Central memory CD8-positive, alpha-beta T cell (primary cell): ENCODE measurements at regions not wholly inside any gene's neighbourhood (a gene's known extent, or its start where the extent isn't known, plus 50 kb on each side); places are given as distances from the start of the nearest gene placed in this dataset.

ENCODE experiments used
- ATAC-seq: fragments of 150-1000 bp; cut with Tn5 transposase; replicated peaks from 2 replicates; pipeline ENCODE4 v1.10.0; 2022; ENCODE audit warnings: mild to moderate bottlenecking, moderate FRiP score, moderate number of reproducible peaks; ENCODE audit not compliant: poor library complexity, severe bottlenecking; ENCODE audit errors: extremely low read depth
- DNase-seq, 2 donors: peaks; one replicate each; pipeline ENCODE4 v3.0.0; 2021; ENCODE audit warnings: low spot score in 2 of 2
- H3K27ac Mint-ChIP-seq: one replicate; pipeline ENCODE4 v1.8.0; 2022; ENCODE audit warnings: low read depth, mild to moderate bottlenecking, moderate library complexity, mixed read lengths
- H3K27me3 Mint-ChIP-seq: one replicate; pipeline ENCODE4 v1.8.0; 2022; ENCODE audit warnings: mixed read lengths
- H3K36me3 Mint-ChIP-seq: one replicate; pipeline ENCODE4 v1.8.0; 2022; ENCODE audit warnings: mild to moderate bottlenecking, moderate library complexity, mixed read lengths; ENCODE audit not compliant: insufficient read depth
- H3K4me1 Mint-ChIP-seq: one replicate; pipeline ENCODE4 v1.8.0; 2022; ENCODE audit warnings: mixed read lengths
- H3K4me3 Mint-ChIP-seq: one replicate; pipeline ENCODE4 v1.8.0; 2022; ENCODE audit warnings: mild to moderate bottlenecking, moderate library complexity, mixed read lengths
- H3K9me3 Mint-ChIP-seq: one replicate; pipeline ENCODE4 v1.8.0; 2022; ENCODE audit warnings: mixed read lengths

DNA sequence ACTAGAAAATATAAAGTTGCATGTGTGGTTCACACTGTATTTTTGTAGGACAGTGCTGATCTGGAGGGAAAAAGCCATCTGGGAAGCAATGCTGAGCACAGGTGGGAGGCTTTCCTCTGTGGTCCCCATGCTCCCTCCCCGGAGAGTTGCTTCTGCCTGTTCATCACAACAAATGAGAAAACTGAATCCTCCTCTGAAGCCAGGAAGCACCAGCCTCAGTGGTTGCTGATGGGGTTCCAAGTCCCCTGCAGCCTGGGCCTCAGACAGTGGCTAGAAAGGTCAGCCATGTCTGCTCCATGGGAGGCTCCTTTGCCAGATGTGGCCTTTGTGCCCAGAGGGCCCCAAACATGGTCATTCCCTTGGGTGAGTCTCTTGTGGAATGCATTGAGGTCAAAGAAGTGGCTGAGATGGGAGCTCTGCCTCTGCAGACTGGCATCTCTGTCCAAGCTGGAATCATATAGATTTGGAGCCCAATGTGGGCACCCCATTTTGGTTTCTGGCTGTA lies 77.6 kb downstream of the C5orf15 start:
- Mint-ChIP-seq H3K27ac (no peak overlapping the region), H3K9me3 (no peaks in the 10 kb centered on the region), H3K27me3 (no peaks in the 10 kb centered on the region), H3K4me3 (no peak overlapping the region), H3K36me3 (no peaks in the 10 kb centered on the region), H3K4me1 (no peaks in the 10 kb centered on the region)
- no peak for ATAC-seq
- no peak for DNase-seq

DNA sequence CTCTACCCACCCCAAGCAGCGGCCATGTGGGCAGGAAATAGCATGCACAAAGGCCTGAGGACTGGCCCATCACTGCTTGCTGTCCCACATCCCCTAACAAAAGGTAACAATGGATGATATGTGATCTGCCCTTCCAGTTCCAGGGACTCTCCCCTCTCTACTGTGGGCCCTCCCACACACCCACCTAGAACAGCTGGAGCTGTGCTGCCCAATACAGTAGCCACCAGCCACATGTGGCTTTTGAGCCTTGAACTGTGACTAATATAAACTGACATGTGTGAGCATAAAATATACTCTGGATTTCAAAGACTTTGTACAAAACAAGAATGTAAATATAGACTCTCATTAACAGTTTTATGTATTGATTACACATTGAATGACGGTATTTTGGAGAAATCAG lies 78.1 kb downstream of the C5orf15 start:
- no peaks in the 10 kb centered on the region for H3K9me3 Mint-ChIP-seq
- H3K4me3 Mint-ChIP-seq = no peak overlapping the region
- no peak overlapping the region for H3K27ac Mint-ChIP-seq
- DNase-seq (no peak), ATAC-seq (no peak)
- H3K27me3 Mint-ChIP-seq = no peaks in the 10 kb centered on the region
- no peaks in the 10 kb centered on the region for H3K36me3 Mint-ChIP-seq
- H3K4me1 Mint-ChIP-seq = no peaks in the 10 kb centered on the region

DNA sequence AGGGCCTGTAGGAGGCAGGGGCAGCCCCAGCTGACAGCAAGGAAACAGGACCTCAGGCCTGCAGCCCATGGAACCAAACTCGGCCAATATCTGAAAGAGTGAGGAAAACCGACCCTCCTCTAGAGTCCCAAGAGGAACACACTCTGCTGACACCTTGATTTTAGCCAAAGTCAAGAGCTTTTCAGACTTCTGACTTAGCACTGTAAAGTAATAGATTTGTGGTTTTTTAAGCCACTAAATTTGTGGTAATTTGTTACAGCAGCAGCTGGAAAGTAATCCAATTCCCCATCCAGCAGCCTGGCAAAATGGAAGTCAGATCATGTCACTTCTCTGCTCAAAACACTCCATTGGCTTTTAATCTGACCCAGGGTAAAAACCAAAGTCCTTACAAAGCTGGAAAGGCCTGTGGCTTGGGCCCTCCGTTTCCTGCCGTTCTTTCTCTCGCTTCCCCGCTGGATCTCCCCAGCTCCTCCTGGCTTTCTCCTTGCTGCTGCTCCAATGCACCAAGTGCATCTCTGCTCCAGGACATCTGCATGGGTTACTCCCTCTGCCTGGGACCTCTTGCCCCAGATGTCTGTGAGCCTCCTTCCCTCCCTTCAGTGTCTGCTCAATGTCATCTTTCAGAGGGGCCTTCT lies 79.0 kb downstream of the C5orf15 start:
- H3K9me3 Mint-ChIP-seq = no peaks in the 10 kb centered on the region
- ATAC-seq (no peak), DNase-seq (no peak)
- H3K36me3 Mint-ChIP-seq = no peaks in the 10 kb centered on the region
- H3K4me1 Mint-ChIP-seq = no peaks in the 10 kb centered on the region
- no peak overlapping the region for H3K4me3 Mint-ChIP-seq
- no peak overlapping the region for H3K27ac Mint-ChIP-seq
- peaks cover 4% of the 10 kb centered on the region for H3K27me3 Mint-ChIP-seq

DNA sequence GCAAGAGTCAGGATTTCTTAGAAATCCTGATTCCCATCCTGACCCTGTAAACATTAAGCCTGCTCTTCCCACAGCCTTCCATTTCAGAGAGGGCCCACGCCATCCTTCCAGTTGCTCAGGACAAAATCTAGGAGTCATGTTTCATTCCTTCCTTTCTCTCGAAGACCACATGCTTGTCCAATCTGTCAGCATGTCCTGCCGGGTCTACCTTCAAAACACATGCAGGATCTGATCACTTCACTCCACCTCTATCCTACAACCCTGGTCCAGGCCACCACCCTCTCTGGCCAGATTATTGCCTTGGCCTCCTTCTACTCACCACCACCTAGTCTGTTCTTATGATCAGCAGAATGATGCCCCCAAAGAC lies 79.8 kb downstream of the C5orf15 start:
- ATAC-seq = no peak

DNA sequence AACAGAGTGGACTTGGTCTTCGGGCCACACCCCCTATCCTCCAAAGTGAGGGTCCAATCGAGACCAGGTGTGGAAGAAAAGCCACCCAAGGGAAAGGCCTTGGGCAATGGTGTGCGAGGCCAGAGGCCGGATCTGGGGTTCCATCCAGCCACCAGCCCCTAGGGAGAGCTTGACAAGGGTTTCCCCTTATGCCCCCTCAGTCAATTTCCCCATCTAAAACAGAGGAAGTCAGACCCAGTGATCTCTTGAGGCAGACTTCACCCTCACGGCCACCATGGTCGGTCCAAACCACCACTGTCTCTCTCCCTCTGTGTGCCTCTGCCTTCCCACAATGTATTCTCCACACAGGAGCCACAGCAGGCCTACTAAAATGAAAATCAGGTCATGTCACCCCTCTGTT lies 82.9 kb downstream of the C5orf15 start:
- Mint-ChIP-seq H3K9me3 (no peaks in the 10 kb centered on the region), H3K27ac (no peak overlapping the region), H3K4me3 (no peak overlapping the region), H3K27me3 (peaks cover 30% of the 10 kb centered on the region), H3K36me3 (no peaks in the 10 kb centered on the region), H3K4me1 (no peaks in the 10 kb centered on the region)
- DNase-seq = no peak
- ATAC-seq = no peak

More for the DNA sequence above, 79.8 kb downstream of the C5orf15 start:
- Mint-ChIP-seq H3K4me3 (no peak overlapping the region), H3K27ac (no peak overlapping the region), H3K27me3 (peaks cover 9% of the 10 kb centered on the region), H3K36me3 (no peaks in the 10 kb centered on the region), H3K4me1 (no peaks in the 10 kb centered on the region), H3K9me3 (no peaks in the 10 kb centered on the region)
- no peak for DNase-seq

DNA sequence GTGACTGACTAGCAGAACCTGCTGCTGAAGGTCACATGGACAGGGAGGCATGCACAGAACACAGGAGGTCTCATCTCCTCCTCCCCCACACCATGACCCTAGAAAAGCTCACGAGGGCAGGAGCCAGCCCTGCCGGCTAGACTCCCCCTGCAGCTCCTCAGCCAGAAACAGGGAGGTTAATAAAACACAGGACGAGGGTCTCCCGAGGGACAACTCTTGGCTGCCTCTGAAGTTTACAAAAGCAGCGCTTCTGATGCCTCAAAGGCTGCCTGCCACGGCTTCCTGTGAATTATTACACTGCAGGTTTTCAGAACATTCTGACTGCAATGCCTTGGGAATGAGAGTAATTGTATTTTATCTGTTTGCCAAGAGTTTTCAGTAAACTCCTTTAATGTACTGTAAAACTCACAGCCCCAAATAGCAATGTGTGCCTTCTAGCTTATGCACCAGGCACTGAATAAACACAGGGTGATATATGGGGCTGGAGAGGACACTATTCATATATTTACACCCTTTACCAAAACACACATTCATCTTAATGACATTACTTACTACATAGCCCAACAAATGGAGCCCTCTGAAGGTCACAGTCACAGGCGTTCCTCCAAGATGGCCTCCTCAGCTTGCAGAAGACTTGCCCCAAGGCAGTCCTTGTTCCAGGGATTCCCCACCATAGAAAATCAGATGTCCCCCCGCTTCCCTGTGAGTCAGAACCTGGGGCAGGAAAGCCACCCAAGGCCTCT lies 83.7 kb downstream of the C5orf15 start:
- ATAC-seq (no peak), DNase-seq (no peak)
- Mint-ChIP-seq H3K9me3 (no peaks in the 10 kb centered on the region), H3K4me3 (no peak overlapping the region), H3K36me3 (no peaks in the 10 kb centered on the region), H3K27ac (no peak overlapping the region), H3K27me3 (peaks cover 32% of the 10 kb centered on the region), H3K4me1 (no peaks in the 10 kb centered on the region)

DNA sequence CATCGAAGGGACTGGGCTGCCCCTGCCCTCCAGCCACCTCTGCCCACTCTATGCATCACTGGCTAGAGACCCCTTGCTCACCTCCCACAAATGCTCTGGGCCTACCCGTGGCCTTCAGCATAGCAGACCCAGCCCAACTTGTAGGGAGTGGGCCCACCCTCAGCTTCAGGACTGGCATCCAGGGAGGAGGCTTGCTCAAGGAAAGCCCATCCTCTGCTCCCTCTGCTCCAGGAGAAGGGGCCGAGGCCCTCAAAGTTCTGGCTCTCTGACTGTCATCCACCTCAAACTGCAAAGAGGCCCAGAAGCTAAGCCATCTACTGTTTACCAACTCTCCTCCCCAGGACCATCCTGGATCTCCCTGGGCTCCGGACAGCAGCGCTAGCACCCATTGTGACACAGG lies 84.5 kb downstream of the C5orf15 start:
- H3K27me3 Mint-ChIP-seq = peaks cover 32% of the 10 kb centered on the region
- ATAC-seq (no peak), DNase-seq (no peak)
- H3K27ac Mint-ChIP-seq = no peak overlapping the region
- no peaks in the 10 kb centered on the region for H3K4me1 Mint-ChIP-seq
- no peaks in the 10 kb centered on the region for H3K36me3 Mint-ChIP-seq
- no peaks in the 10 kb centered on the region for H3K9me3 Mint-ChIP-seq
- H3K4me3 Mint-ChIP-seq = no peak overlapping the region

DNA sequence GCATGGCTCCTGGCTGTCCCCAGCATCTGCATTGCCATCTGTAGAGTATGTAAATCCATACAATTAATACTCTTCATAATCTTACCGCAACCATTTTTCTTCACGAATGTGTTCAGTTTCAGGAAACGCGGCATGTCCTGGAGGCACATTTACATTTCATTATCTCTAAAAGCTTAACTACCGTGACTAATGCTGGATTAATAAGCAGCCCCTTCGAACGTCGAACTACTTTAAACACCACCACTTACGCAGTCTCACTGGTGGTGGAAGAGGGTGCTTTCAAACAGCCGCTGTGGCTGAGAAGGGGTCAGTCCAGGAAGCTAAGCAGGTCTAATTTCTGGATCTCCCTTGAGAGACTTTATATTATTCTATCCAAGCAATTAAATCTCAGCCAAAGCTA lies 85.6 kb downstream of the C5orf15 start:
- Mint-ChIP-seq H3K36me3 (no peaks in the 10 kb centered on the region), H3K9me3 (no peaks in the 10 kb centered on the region), H3K27me3 (peaks cover 32% of the 10 kb centered on the region), H3K27ac (no peak overlapping the region), H3K4me3 (no peak overlapping the region), H3K4me1 (no peaks in the 10 kb centered on the region)
- ATAC-seq (no peak), DNase-seq (no peak)

DNA sequence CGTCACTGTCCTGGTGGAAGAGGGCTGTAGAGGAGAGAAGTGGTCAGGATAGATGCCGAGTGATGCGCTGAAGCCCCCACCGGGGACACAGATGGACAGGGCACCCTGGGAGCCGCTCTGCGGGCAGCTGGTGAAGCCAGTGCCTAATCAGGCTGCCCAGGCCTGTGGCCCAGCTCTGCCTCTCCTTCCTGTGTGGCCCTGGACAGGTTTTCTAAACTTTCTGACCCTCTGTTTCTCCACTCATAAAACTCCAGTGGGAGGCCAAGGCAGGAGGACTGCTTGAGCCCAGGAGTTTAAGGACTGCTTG lies 86.1 kb downstream of the C5orf15 start:
- H3K4me3 Mint-ChIP-seq = no peak overlapping the region
- no peaks in the 10 kb centered on the region for H3K9me3 Mint-ChIP-seq
- ATAC-seq = no peak
- H3K27me3 Mint-ChIP-seq = peaks cover 32% of the 10 kb centered on the region
- H3K4me1 Mint-ChIP-seq = no peaks in the 10 kb centered on the region
- no peak overlapping the region for H3K27ac Mint-ChIP-seq
- H3K36me3 Mint-ChIP-seq = no peaks in the 10 kb centered on the region
- no peak for DNase-seq

DNA sequence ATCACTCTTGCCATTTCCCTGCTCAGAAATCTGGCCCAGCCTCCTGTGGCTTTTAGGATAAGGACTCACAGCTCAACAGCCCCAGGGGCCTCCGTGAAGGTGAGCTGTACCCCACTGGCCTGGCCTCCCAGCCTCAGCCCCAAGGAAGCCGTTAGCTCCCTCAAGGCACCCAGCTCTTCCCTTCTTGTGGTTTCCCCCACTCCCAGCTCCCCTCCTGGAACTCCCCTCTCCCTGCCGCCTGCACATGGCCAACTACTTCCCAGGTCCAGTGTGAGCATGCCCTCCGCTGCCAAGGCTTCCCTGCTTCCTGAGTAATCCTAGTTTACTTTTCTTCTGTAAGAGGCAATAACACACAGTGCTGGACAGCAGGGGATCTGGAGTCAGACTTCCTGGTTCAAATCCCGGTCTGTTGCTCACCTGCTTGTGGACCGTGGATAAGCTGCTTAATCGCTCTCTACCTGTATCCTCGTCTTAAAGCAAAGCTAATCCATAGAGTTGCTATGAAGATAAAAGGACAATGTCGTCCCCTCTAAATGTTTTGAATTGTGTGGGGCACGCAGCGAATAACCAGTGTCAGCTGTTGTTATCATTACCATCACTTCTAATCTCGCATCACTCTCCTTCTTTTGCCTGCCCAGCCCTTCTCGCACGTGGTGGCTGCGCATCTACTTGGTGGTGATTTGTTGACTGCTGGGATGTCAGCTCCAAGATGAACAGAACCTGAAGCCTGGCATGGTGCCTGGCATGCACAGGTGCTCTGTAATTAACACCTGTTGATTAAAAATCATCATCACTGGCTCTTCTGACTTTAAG lies 86.6 kb downstream of the C5orf15 start:
- no peaks in the 10 kb centered on the region for H3K9me3 Mint-ChIP-seq
- no peaks in the 10 kb centered on the region for H3K4me1 Mint-ChIP-seq
- DNase-seq (no peak), ATAC-seq (no peak)
- H3K36me3 Mint-ChIP-seq = no peaks in the 10 kb centered on the region
- no peak overlapping the region for H3K27ac Mint-ChIP-seq
- H3K4me3 Mint-ChIP-seq = no peak overlapping the region
- H3K27me3 Mint-ChIP-seq = peaks cover 32% of the 10 kb centered on the region

DNA sequence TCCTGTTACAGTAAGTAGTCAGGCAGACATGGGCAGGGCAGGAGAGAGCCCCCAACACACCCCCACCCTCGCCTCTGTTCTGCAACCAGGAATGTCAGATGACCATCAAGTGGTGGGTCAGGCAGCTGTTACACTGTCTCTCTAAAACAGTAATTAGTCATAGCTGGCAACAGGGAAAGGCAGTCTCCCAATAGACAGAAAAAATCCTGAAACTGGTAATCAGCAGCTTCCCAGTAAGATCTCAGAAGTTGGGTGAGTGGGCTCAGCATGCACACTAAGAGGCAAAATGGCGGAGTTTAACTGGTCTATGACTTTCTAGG lies 90.2 kb downstream of the C5orf15 start:
- Mint-ChIP-seq H3K36me3 (no peaks in the 10 kb centered on the region), H3K27ac (no peak overlapping the region), H3K27me3 (peaks cover 47% of the 10 kb centered on the region), H3K9me3 (no peaks in the 10 kb centered on the region), H3K4me3 (no peak overlapping the region), H3K4me1 (no peaks in the 10 kb centered on the region)
- no peak for DNase-seq
- ATAC-seq = no peak

DNA sequence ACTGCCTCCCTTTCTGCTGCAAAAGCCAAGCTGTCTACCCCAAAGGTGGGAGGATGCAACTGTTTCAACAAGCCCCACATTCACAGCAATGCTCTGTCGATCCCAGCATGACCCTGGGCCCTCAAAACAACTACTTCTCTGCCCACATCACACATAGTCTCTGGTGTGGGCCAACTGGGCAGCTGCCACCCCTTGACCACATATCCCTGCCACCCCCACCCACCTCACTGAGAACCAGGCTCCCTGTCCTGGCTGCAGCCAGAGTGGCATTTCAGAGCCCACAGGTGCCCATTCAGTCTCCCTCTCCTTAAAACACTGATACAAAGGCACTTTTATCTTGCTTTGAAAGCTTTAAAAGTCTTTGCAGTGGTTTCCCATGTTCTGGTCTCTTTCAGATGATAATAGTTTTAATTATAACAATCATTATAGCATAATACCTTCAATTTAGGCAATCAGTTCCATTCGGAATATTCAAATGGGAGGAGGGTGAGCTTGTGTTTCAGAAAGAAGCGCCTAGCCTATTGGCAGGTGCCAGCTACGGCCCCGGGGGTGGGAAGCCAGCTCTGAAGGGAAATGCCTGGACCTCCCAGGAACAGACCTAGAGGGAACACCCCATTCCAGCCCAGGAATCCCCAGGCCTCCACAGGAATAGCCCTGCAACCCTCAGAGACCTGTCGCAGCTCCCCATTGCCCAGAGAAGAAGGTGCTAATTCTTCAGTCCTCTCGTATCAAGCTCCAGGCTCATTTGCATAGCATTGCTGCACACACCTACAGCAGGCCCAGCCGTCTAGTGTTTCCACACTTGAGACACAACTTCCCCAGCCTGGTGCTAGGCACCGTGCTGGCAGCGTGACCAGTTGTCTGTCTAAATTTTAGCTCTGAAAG lies 90.8 kb downstream of the C5orf15 start:
- ATAC-seq (no peak), DNase-seq (no peak)
- H3K36me3 Mint-ChIP-seq = no peaks in the 10 kb centered on the region
- H3K27ac Mint-ChIP-seq = no peak overlapping the region
- no peaks in the 10 kb centered on the region for H3K9me3 Mint-ChIP-seq
- peaks cover 52% of the 10 kb centered on the region for H3K27me3 Mint-ChIP-seq
- H3K4me3 Mint-ChIP-seq = no peak overlapping the region
- H3K4me1 Mint-ChIP-seq = no peaks in the 10 kb centered on the region
